GM23338 (cell line): ENCODE measurements at regions not wholly inside any gene's neighbourhood (a gene's known extent, or its start where the extent isn't known, plus 50 kb on each side); places are given as distances from the start of the nearest gene placed in this dataset.

Source experiments
- ATAC-seq: fragments of 200-7000 bp; cut with Tn5 transposase; 3 replicates; pipeline ENCODE4 v1.9.1; 2020
- DNase-seq: peaks from one replicate; pipeline ENCODE4 v3.0.0-alpha.2; 2015; ENCODE audit warnings: low spot score
- H2AFZ ChIP-seq: fragments of 200-600 bp; sonication (generic); 2 replicates; pipeline ENCODE4 v1.8.0; 2016; ENCODE audit warnings: antibody characterized with exemption, mild to moderate bottlenecking, moderate library complexity
- H3F3A ChIP-seq: fragments of 200-600 bp; sonication (generic); replicated peaks from 2 replicates; pipeline ENCODE4 v1.8.0; 2017; ENCODE audit warnings: antibody characterized with exemption, mixed run types, low read depth
- H3K27ac ChIP-seq: fragments of 200-600 bp; sonication (generic); 2 replicates; pipeline ENCODE4 v1.6.1; 2016; ENCODE audit warnings: low read depth
- H3K27me3 ChIP-seq: fragments of 200-600 bp; sonication (generic); 2 replicates; pipeline ENCODE4 v1.8.0; 2016; ENCODE audit warnings: mild to moderate bottlenecking, mixed run types, moderate library complexity; ENCODE audit not compliant: insufficient read depth
- H3K36me3 ChIP-seq: fragments of 200-600 bp; sonication (generic); 2 replicates; pipeline ENCODE4 v1.8.0; 2016; ENCODE audit warnings: mild to moderate bottlenecking; ENCODE audit not compliant: insufficient read depth
- H3K4me1 ChIP-seq: fragments of 200-600 bp; sonication (generic); 2 replicates; pipeline ENCODE4 v1.8.0; 2016; ENCODE audit warnings: mild to moderate bottlenecking, moderate library complexity; ENCODE audit not compliant: insufficient read depth
- H3K4me2 ChIP-seq: fragments of 200-600 bp; sonication (generic); 2 replicates; pipeline ENCODE4 v1.7.1; 2017; ENCODE audit warnings: mixed run types
- H3K4me3 ChIP-seq: fragments of 200-600 bp; sonication (generic); 2 replicates; pipeline ENCODE4 v1.6.1; 2016; ENCODE audit warnings: mixed run types
- H3K79me2 ChIP-seq: fragments of 200-600 bp; sonication (generic); replicated peaks from 2 replicates; pipeline ENCODE4 v1.8.0; 2017; ENCODE audit warnings: mild to moderate bottlenecking; ENCODE audit not compliant: insufficient read depth
- H3K9me2 ChIP-seq: fragments of 200-600 bp; sonication (generic); 2 replicates; pipeline ENCODE4 v1.8.0; 2017; ENCODE audit not compliant: insufficient read depth
- H4K20me1 ChIP-seq: fragments of 200-600 bp; sonication (generic); replicated peaks from 2 replicates; pipeline ENCODE4 v1.8.0; 2017; ENCODE audit warnings: mild to moderate bottlenecking; ENCODE audit not compliant: insufficient read depth
- H3K27ac Mint-ChIP-seq: 2 replicates; pipeline ENCODE4 v1.8.0; 2020; ENCODE audit warnings: inconsistent platforms, mild to moderate bottlenecking, moderate library complexity, mixed read lengths
- H3K27me3 Mint-ChIP-seq: 3 replicates; pipeline ENCODE4 v1.8.0; 2022; ENCODE audit warnings: low read depth, mild to moderate bottlenecking, moderate library complexity, mixed read lengths, inconsistent platforms; ENCODE audit not compliant: insufficient read depth, poor library complexity
- H3K36me3 Mint-ChIP-seq: 3 replicates; pipeline ENCODE4 v1.8.0; 2021; ENCODE audit warnings: low read depth, mild to moderate bottlenecking, inconsistent platforms, moderate library complexity, mixed read lengths
- H3K4me1 Mint-ChIP-seq: 3 replicates; pipeline ENCODE4 v1.8.0; 2020; ENCODE audit warnings: mild to moderate bottlenecking, inconsistent platforms, mixed read lengths
- H3K4me3 Mint-ChIP-seq: 3 replicates; pipeline ENCODE4 v1.8.0; 2021; ENCODE audit warnings: moderate library complexity, mild to moderate bottlenecking, inconsistent platforms, mixed read lengths
- H3K9me3 Mint-ChIP-seq: 3 replicates; pipeline ENCODE4 v1.8.0; 2020; ENCODE audit warnings: moderate library complexity, mild to moderate bottlenecking, inconsistent platforms, mixed read lengths
- CREB1 ChIP-seq: fragments of 250-450 bp; sonication (Bioruptor Pico); IDR thresholded peaks from 2 replicates; pipeline ENCODE4 v1.5.0; 2020; ENCODE audit warnings: low read depth, mild to moderate bottlenecking, moderate library complexity
- EZH2 ChIP-seq: fragments of 200-600 bp; sonication (generic); IDR thresholded peaks from one replicate; pipeline ENCODE4 v1.8.0; 2017; ENCODE audit warnings: antibody characterized with exemption, mild to moderate bottlenecking, low read depth; ENCODE audit not compliant: unreplicated experiment
- EZH2phosphoT487 ChIP-seq: fragments of 200-600 bp; sonication (generic); IDR thresholded peaks from one replicate; pipeline ENCODE4 v1.8.1; 2018; ENCODE audit warnings: antibody characterized with exemption; ENCODE audit not compliant: unreplicated experiment
- REST ChIP-seq: IDR thresholded peaks from one replicate; pipeline ENCODE4 v1.6.1; 2018; ENCODE audit warnings: antibody characterized with exemption; ENCODE audit not compliant: unreplicated experiment
- STAT1 ChIP-seq: IDR thresholded peaks from one replicate; pipeline ENCODE4 v1.6.1; 2016; ENCODE audit warnings: antibody characterized with exemption; ENCODE audit not compliant: unreplicated experiment
- ZNF114 ChIP-seq: fragments of 250-450 bp; sonication (Bioruptor Pico); IDR thresholded peaks from 2 replicates; pipeline ENCODE4 v1.5.0; 2020; ENCODE audit warnings: mild to moderate bottlenecking, moderate library complexity
- TF ChIP-seq, protein P1 (sequence below): fragments of 250-450 bp; sonication (Bioruptor Pico); IDR thresholded peaks from 2 replicates; pipeline ENCODE4 v1.5.0; 2020; ENCODE audit warnings: mild to moderate bottlenecking, moderate library complexity
- TF ChIP-seq, protein P2 (sequence below): IDR thresholded peaks from 2 replicates; pipeline ENCODE4 v1.6.1; 2016; ENCODE audit warnings: antibody characterized with exemption

DNA sequence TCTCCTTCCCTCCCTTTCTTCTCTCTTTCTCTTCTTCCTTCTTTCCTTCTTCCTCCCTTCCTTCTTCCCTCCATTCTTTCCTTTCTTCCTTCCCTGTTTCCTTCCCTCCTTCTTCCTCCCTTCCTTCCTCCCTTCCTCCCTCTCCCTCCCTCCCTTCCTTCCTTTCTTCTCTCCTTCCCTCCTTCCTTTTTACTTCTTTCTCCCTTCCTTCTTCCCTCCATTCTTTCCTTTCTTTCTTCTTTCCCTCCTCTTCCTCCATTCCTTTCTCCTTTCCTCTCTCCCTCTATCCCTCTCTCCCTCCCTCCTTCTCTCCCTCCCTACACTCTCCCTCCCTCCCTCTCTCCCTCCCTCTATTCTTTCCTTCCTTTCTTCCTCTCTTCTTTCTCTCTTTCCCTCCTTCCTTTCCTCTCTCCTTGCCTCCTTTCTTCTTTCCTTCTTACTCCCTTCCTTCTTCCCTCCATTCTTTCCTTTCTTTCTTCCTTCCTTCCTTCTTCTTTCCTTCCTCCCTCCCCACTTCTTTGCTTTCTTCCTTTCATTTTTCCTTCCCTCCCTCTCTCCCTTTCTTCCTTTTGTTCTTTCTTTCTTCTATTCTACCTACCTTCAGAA is 200.4 kb upstream of the SSTR4 start (continued):
- TF ChIP-seq, protein P1, sequence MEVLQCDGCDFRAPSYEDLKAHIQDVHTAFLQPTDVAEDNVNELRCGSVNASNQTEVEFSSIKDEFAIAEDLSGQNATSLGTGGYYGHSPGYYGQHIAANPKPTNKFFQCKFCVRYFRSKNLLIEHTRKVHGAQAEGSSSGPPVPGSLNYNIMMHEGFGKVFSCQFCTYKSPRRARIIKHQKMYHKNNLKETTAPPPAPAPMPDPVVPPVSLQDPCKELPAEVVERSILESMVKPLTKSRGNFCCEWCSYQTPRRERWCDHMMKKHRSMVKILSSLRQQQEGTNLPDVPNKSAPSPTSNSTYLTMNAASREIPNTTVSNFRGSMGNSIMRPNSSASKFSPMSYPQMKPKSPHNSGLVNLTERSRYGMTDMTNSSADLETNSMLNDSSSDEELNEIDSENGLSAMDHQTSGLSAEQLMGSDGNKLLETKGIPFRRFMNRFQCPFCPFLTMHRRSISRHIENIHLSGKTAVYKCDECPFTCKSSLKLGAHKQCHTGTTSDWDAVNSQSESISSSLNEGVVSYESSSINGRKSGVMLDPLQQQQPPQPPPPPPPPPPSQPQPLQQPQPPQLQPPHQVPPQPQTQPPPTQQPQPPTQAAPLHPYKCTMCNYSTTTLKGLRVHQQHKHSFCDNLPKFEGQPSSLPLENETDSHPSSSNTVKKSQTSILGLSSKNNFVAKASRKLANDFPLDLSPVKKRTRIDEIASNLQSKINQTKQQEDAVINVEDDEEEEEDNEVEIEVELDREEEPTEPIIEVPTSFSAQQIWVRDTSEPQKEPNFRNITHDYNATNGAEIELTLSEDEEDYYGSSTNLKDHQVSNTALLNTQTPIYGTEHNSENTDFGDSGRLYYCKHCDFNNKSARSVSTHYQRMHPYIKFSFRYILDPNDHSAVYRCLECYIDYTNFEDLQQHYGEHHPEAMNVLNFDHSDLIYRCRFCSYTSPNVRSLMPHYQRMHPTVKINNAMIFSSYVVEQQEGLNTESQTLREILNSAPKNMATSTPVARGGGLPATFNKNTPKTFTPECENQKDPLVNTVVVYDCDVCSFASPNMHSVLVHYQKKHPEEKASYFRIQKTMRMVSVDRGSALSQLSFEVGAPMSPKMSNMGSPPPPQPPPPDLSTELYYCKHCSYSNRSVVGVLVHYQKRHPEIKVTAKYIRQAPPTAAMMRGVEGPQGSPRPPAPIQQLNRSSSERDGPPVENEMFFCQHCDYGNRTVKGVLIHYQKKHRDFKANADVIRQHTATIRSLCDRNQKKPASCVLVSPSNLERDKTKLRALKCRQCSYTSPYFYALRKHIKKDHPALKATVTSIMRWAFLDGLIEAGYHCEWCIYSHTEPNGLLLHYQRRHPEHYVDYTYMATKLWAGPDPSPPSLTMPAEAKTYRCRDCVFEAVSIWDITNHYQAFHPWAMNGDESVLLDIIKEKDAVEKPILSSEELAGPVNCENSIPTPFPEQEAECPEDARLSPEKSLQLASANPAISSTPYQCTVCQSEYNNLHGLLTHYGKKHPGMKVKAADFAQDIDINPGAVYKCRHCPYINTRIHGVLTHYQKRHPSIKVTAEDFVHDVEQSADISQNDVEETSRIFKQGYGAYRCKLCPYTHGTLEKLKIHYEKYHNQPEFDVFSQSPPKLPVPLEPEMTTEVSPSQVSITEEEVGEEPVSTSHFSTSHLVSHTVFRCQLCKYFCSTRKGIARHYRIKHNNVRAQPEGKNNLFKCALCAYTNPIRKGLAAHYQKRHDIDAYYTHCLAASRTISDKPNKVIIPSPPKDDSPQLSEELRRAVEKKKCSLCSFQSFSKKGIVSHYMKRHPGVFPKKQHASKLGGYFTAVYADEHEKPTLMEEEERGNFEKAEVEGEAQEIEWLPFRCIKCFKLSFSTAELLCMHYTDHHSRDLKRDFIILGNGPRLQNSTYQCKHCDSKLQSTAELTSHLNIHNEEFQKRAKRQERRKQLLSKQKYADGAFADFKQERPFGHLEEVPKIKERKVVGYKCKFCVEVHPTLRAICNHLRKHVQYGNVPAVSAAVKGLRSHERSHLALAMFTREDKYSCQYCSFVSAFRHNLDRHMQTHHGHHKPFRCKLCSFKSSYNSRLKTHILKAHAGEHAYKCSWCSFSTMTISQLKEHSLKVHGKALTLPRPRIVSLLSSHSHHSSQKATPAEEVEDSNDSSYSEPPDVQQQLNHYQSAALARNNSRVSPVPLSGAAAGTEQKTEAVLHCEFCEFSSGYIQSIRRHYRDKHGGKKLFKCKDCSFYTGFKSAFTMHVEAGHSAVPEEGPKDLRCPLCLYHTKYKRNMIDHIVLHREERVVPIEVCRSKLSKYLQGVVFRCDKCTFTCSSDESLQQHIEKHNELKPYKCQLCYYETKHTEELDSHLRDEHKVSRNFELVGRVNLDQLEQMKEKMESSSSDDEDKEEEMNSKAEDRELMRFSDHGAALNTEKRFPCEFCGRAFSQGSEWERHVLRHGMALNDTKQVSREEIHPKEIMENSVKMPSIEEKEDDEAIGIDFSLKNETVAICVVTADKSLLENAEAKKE, result no peak
- no peak for TF ChIP-seq EZH2phosphoT487
- TF ChIP-seq, protein P2, sequence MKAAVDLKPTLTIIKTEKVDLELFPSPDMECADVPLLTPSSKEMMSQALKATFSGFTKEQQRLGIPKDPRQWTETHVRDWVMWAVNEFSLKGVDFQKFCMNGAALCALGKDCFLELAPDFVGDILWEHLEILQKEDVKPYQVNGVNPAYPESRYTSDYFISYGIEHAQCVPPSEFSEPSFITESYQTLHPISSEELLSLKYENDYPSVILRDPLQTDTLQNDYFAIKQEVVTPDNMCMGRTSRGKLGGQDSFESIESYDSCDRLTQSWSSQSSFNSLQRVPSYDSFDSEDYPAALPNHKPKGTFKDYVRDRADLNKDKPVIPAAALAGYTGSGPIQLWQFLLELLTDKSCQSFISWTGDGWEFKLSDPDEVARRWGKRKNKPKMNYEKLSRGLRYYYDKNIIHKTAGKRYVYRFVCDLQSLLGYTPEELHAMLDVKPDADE, result no peak

DNA sequence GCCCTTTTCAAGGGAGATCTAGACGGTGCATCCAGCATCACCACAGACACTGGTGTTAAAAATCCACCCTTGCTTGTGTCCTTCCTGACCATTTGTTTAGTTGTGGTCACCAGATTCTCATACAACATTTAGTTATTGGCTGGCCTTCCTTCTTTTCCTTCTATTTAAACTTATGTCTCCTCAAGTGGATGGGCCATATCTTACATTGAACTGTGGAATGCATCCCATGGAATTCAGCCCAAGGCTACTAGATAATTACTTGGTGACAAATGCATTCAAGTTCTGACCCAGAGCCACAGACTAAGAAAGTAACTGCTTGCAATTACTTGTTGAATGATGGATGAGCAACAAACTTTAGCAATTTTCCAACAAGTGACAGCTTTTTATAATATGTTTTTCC is 198.9 kb upstream of the SSTR4 start:
- no peak for DNase-seq
- no peak overlapping the region for H3K27ac Mint-ChIP-seq
- Histone ChIP-seq H3K79me2 (no peaks in the 10 kb centered on the region), H3K4me3 (no peak overlapping the region), H3K27ac (no peak overlapping the region), H3K9me2 (peaks cover 9% of the 10 kb centered on the region), H3F3A (no peaks in the 10 kb centered on the region), H3K36me3 (no peaks in the 10 kb centered on the region), H2AFZ (no peak overlapping the region), H3K4me1 (no peaks in the 10 kb centered on the region), H3K4me2 (no peak overlapping the region), H4K20me1 (no peaks in the 10 kb centered on the region), H3K27me3 (no peaks in the 10 kb centered on the region)
- H3K36me3 Mint-ChIP-seq, result no peaks in the 10 kb centered on the region
- no peaks in the 10 kb centered on the region for H3K4me1 Mint-ChIP-seq
- no peak overlapping the region for H3K4me3 Mint-ChIP-seq
- no peak for ATAC-seq
- peaks cover 2% of the 10 kb centered on the region for H3K27me3 Mint-ChIP-seq
- H3K9me3 Mint-ChIP-seq, result no peaks in the 10 kb centered on the region
- TF ChIP-seq REST (no peak), EZH2 (no peak), CREB1 (CRISPR knock-in tag) (no peak), ZNF114 (CRISPR knock-in tag) (no peak), STAT1 (no peak), EZH2phosphoT487 (no peak)
- TF ChIP-seq, protein P2, result no peak
